Stomach (tissue), 4 donors: ENCODE measurements at regions not wholly inside any gene's neighbourhood (a gene's known extent, or its start where the extent isn't known, plus 50 kb on each side); places are given as distances from the start of the nearest gene placed in this dataset.

Experiments
- EP300 ChIP-seq: sonication (generic); formaldehyde crosslinking; IDR thresholded peaks from one replicate; pipeline ENCODE4 v1.6.1; 2017; ENCODE audit warnings: antibody characterized with exemption
- POLR2AphosphoS5 ChIP-seq, 3 donors: sonication (generic); formaldehyde crosslinking; IDR thresholded peaks; one replicate each; pipeline ENCODE4 v1.6.1; 2016; ENCODE audit warnings: antibody characterized with exemption in 3 of 3
- TF ChIP-seq, protein P1 (sequence below), 7 experiments: fragments of 450-650 bp in 4 of 7; fragments of 200-600 bp in 3 of 7; sonication (generic) in 3 of 7; IDR thresholded peaks; one replicate each; pipeline ENCODE4 v1.5.1; 2016 to 2019; ENCODE audit warnings: antibody characterized with exemption in 7 of 7, control low read depth in 2 of 7, mild to moderate bottlenecking in 1 of 7

DNA sequence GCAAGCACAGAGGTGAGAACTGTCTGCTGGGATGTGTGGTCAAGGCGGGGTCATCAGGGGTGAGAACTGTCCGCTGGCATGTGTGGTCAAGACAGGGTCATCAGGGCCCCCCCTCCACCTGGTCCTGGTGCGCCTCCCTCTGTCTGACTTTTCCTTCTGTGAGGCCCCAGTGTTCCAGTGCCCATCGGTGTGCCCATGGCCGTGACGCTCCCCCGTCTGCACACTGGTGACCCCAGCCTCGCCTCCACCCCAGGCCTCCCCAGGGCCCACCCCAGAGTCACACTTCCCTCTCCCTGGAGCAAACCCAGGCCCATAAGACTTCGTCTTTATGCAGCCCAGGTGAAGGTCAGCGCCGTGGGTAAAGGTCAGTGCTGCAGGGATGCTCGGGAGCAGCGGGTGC is 70.1 kb upstream of the TCERG1L start:
- TF ChIP-seq, protein P1, sequence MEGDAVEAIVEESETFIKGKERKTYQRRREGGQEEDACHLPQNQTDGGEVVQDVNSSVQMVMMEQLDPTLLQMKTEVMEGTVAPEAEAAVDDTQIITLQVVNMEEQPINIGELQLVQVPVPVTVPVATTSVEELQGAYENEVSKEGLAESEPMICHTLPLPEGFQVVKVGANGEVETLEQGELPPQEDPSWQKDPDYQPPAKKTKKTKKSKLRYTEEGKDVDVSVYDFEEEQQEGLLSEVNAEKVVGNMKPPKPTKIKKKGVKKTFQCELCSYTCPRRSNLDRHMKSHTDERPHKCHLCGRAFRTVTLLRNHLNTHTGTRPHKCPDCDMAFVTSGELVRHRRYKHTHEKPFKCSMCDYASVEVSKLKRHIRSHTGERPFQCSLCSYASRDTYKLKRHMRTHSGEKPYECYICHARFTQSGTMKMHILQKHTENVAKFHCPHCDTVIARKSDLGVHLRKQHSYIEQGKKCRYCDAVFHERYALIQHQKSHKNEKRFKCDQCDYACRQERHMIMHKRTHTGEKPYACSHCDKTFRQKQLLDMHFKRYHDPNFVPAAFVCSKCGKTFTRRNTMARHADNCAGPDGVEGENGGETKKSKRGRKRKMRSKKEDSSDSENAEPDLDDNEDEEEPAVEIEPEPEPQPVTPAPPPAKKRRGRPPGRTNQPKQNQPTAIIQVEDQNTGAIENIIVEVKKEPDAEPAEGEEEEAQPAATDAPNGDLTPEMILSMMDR (IDR thresholded peaks at IDR 0.05), result no peak
- TF ChIP-seq EP300, result no peak
- no peak for TF ChIP-seq POLR2AphosphoS5 (IDR thresholded peaks at IDR 0.05)
